Fibroblast of lung (primary cell): ENCODE measurements at regions not wholly inside any gene's neighbourhood (a gene's known extent, or its start where the extent isn't known, plus 50 kb on each side); places are given as distances from the start of the nearest gene placed in this dataset.
A peak's percentile ranks its signal among the peaks of the same experiment; 100 is the strongest.

Source experiments
- DNase-seq, 2 donors: peaks; one replicate each; pipeline versions ENCODE4 v3.0.0 to v3.0.0-alpha.2; 2010; ENCODE audit warnings: low read depth in 2 of 2
- H2AFZ ChIP-seq: 2 replicates; pipeline ENCODE4 v1.5.1; 2012; ENCODE audit warnings: low read length, control low read depth, inconsistent platforms
- H3K27ac ChIP-seq: 2 replicates; pipeline ENCODE4 v1.5.1; 2011; ENCODE audit warnings: low read length, control low read depth; ENCODE audit not compliant: insufficient read depth
- H3K27me3 ChIP-seq: 2 replicates; pipeline ENCODE4 v1.5.1; 2011; ENCODE audit warnings: mild to moderate bottlenecking, low read length; ENCODE audit not compliant: control insufficient read depth, insufficient read depth
- H3K36me3 ChIP-seq: 2 replicates; pipeline ENCODE4 v1.5.1; 2011; ENCODE audit warnings: low read length; ENCODE audit not compliant: control insufficient read depth, insufficient read depth
- H3K4me1 ChIP-seq: 2 replicates; pipeline ENCODE4 v1.5.1; 2011; ENCODE audit warnings: low read length; ENCODE audit not compliant: control insufficient read depth, insufficient read depth; ENCODE audit errors: extremely low read depth
- H3K4me2 ChIP-seq: 2 replicates; pipeline ENCODE4 v1.5.1; 2011; ENCODE audit warnings: low read length, control low read depth; ENCODE audit not compliant: insufficient read depth; ENCODE audit errors: extremely low read depth
- H3K4me3 ChIP-seq, 4 experiments: fragments of 200-600 bp in 1 of 4; sonication (generic) in 1 of 4; replicated peaks in 1 of 4; 2 replicates each; pipeline ENCODE4 v1.5.1; 2011 to 2016; ENCODE audit warnings: low read length in 4 of 4, low read depth in 3 of 4, mild to moderate bottlenecking in 3 of 4, control low read depth in 2 of 4, inconsistent platforms in 1 of 4, mixed read lengths in 1 of 4; ENCODE audit not compliant: insufficient read depth in 1 of 4; ENCODE audit errors: control extremely low read depth in 1 of 4
- H3K79me2 ChIP-seq: 2 replicates; pipeline ENCODE4 v1.5.1; 2012; ENCODE audit warnings: mild to moderate bottlenecking, low read length, inconsistent platforms; ENCODE audit not compliant: control insufficient read depth, insufficient read depth
- H3K9ac ChIP-seq: 2 replicates; pipeline ENCODE4 v1.5.1; 2011; ENCODE audit warnings: mild to moderate bottlenecking, low read length, control low read depth; ENCODE audit not compliant: insufficient read depth
- H3K9me3 ChIP-seq: 2 replicates; pipeline ENCODE4 v1.5.1; 2012; ENCODE audit warnings: low read depth, low read length; ENCODE audit not compliant: control insufficient read depth, insufficient read depth
- H4K20me1 ChIP-seq: 2 replicates; pipeline ENCODE4 v1.5.1; 2011; ENCODE audit warnings: low read length; ENCODE audit not compliant: control insufficient read depth, insufficient read depth; ENCODE audit errors: extremely low read depth
- EZH2 ChIP-seq: IDR thresholded peaks from 2 replicates; pipeline ENCODE4 v1.5.1; 2012; ENCODE audit warnings: low read length, control low read depth, mild to moderate bottlenecking; ENCODE audit errors: missing control alignments
- TF ChIP-seq, protein P1 (sequence below), 2 donors: IDR thresholded peaks in 1 of 2; conservative IDR thresholded peaks in 1 of 2; 1 replicate in 1 of 2; 2 replicates in 1 of 2; pipeline ENCODE4 v1.5.1; 2011 to 2012; ENCODE audit warnings: low read length in 2 of 2, control low read depth in 1 of 2, inconsistent platforms in 1 of 2, low read depth in 1 of 2, mild to moderate bottlenecking in 1 of 2

DNA sequence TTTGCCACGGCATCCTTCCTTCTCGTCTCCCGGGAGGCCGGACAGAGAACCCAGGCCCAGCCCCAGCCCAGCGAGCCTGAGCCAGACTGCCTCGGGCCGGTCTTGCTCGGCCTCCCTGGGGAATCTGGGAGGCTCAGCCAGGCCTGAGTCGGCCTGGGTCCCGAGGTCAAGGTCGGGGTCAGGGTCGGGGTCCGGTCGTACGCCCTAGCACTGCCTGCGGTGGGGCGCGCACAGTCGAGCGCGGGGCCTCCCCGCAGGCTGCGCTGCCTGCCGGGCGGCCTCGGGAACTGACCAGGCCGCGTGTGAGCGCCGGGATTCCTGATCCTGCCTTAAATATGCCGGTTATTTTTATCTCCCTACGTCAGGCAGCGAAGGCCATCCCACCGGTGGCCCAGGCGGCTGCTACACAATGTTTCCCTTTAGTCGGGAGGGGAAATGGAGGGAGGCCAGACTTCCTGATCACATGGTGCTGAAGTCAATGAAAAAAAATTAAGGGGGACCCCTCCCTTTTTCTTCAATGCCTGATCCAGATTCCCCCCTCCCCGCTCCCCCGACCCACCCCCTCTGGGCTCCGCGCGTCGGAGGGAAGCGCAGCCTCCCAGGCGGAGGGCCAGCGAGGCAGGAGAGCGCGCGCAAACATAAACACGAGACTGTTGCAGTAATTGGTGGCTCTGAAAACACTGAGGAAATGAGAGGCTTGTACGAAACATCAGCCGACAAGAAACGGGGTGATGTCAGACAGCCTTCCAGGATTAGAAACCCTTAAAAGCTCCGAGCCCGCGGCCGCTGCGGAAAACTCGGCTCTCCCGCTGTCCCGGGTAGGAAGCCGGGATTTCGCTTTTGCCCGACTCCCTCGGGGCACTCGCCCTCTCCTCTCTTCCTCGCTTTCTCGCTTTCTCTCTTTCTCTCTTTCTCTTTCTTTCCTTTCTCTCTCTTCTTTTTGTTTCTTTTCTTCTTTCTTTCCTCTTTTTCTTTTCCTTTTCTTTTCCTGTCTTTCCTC is 148.2 kb upstream of the KLF4 start:
- DNase-seq = peak; percentile 92 to 100
- H3K27ac ChIP-seq = peak overlapping the region; percentile 93
- no peaks in the 10 kb centered on the region for H3K27me3 ChIP-seq
- peak overlapping the region; percentile 75 for H3K4me2 ChIP-seq
- TF ChIP-seq EZH2 = no peak
- TF ChIP-seq, protein P1, sequence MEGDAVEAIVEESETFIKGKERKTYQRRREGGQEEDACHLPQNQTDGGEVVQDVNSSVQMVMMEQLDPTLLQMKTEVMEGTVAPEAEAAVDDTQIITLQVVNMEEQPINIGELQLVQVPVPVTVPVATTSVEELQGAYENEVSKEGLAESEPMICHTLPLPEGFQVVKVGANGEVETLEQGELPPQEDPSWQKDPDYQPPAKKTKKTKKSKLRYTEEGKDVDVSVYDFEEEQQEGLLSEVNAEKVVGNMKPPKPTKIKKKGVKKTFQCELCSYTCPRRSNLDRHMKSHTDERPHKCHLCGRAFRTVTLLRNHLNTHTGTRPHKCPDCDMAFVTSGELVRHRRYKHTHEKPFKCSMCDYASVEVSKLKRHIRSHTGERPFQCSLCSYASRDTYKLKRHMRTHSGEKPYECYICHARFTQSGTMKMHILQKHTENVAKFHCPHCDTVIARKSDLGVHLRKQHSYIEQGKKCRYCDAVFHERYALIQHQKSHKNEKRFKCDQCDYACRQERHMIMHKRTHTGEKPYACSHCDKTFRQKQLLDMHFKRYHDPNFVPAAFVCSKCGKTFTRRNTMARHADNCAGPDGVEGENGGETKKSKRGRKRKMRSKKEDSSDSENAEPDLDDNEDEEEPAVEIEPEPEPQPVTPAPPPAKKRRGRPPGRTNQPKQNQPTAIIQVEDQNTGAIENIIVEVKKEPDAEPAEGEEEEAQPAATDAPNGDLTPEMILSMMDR (conservative IDR thresholded peaks at IDR 0.05 in 1 of 2, IDR thresholded peaks at IDR 0.05 in 1 of 2; ENCODE audit: low read depth in 1 of 2, low read length in 2 of 2) = peak in 1 of 2 donors; percentile 29
- no peaks in the 10 kb centered on the region for H3K9me3 ChIP-seq
- no peaks in the 10 kb centered on the region for H3K36me3 ChIP-seq
- peak overlapping the region; percentile 17 to 78 (median 33) for H3K4me3 ChIP-seq
- no peaks in the 10 kb centered on the region for H4K20me1 ChIP-seq
- H3K9ac ChIP-seq = peak overlapping the region; percentile 77
- peaks cover 13% of the 10 kb centered on the region for H3K4me1 ChIP-seq
- H2AFZ ChIP-seq = no peak overlapping the region
- no peaks in the 10 kb centered on the region for H3K79me2 ChIP-seq

DNA sequence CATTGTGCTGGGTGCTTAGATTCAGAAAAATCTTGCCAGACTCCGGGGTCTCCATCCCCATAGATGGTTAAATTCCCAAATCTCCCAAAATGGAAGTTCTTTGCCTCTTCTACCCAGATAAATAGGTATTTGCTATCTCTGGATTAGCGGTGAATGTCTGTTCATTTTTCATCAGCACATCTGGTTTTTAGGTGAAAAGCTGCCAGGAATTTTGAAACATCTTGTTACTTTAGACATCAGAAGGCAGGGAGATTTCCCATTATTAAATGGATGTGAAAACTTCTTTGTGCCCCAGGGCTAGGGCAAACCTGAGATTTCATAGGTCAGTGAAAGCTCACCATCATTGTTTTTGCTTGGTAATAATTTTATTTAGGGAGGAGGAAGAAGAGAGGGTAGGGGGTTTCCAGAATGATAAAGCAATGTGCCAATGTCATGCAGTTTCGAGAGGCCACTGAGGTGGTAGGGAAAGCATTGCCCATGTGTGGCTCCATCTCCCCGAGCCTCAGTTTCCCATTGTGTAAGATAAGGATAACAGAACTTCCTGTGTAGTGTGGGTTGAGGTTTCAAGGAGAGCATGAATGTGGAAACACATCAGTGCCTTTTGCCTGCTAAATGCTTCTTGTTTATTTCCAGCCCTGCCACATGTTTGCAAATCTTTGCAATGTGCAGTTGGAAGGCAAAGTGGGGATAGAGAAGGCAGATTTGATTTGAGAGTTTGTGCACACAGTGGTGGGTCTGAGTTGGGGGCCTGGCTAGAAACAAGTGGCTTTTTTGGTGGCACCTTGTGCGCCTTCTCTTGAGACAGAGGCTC is 147.2 kb upstream of the KLF4 start:
- no peaks in the 10 kb centered on the region for H4K20me1 ChIP-seq
- TF ChIP-seq, protein P1 (conservative IDR thresholded peaks at IDR 0.05 in 1 of 2, IDR thresholded peaks at IDR 0.05 in 1 of 2; ENCODE audit: low read depth in 1 of 2, low read length in 2 of 2) = no peak
- TF ChIP-seq EZH2 = no peak
- H3K9ac ChIP-seq = peak overlapping the region; percentile 77
- no peak overlapping the region for H2AFZ ChIP-seq
- H3K4me2 ChIP-seq = no peak overlapping the region
- peak overlapping the region; percentile 93 for H3K27ac ChIP-seq
- H3K79me2 ChIP-seq = no peaks in the 10 kb centered on the region
- H3K9me3 ChIP-seq = no peaks in the 10 kb centered on the region
- H3K4me3 ChIP-seq = peak overlapping the region in 1 of 4 experiments; percentile 46
- no peaks in the 10 kb centered on the region for H3K27me3 ChIP-seq
- peak in 1 of 2 donors; percentile 48 for DNase-seq
- H3K4me1 ChIP-seq = peaks cover 13% of the 10 kb centered on the region
- no peaks in the 10 kb centered on the region for H3K36me3 ChIP-seq

DNA sequence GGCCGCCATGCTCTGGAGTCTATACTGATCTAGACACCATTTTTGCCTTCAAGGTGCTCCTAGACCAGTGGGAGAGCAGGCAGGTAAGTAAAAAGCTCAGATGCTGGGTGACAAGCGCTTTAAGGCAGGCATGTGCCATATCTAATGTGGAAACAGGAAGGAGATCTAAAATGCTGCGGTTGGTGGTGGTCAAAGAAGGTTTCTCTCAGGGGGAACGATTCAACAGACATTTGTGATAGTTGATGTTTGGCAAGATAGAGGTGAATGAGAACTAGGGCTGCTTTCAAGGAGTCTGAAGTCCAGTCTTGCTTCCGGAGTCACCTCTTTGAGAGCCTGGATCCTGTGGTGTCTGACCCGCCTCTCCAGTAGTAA is 146.2 kb upstream of the KLF4 start:
- no peaks in the 10 kb centered on the region for H3K36me3 ChIP-seq
- H3K9me3 ChIP-seq = no peaks in the 10 kb centered on the region
- TF ChIP-seq, protein P1 (conservative IDR thresholded peaks at IDR 0.05 in 1 of 2, IDR thresholded peaks at IDR 0.05 in 1 of 2; ENCODE audit: low read depth in 1 of 2, low read length in 2 of 2) = no peak
- no peak for TF ChIP-seq EZH2
- H3K4me2 ChIP-seq = no peak overlapping the region
- no peaks in the 10 kb centered on the region for H3K27me3 ChIP-seq
- no peak overlapping the region for H3K4me3 ChIP-seq
- no peak overlapping the region for H3K9ac ChIP-seq
- no peaks in the 10 kb centered on the region for H4K20me1 ChIP-seq
- no peaks in the 10 kb centered on the region for H3K79me2 ChIP-seq
- no peak for DNase-seq
- no peak overlapping the region for H2AFZ ChIP-seq
- H3K27ac ChIP-seq = no peak overlapping the region
- peaks cover 13% of the 10 kb centered on the region for H3K4me1 ChIP-seq
